Hematopoietic multipotent progenitor cell treated with erythropoietin and hydrocortisone succinate and interleukin-3 and kit ligand, for 6 days (in vitro differentiated cells): ENCODE measurements at regions not wholly inside any gene's neighbourhood (a gene's known extent, or its start where the extent isn't known, plus 50 kb on each side); places are given as distances from the start of the nearest gene placed in this dataset.
"Not testable (repeated sequence)": the region's sequence is repeated elsewhere in the genome, so short reads cannot be mapped to it uniquely, and the experiment has no call there.

Experiments
- DNase-seq: peaks from one replicate; pipeline ENCODE4 v3.0.0-alpha.2; 2015

- no peak for DNase-seq
Measured at GRCh38 chr16:60481591-60481990, 1554.6 kb downstream of the CDH8 start.

- no peak for DNase-seq
Measured at GRCh38 chr16:60478810-60479209, 1557.4 kb downstream of the CDH8 start.

GRCh38 chr16:60463986-60464385, 1572.3 kb downstream of the CDH8 start:
- DNase-seq: no peak

- no peak for DNase-seq
Measured at GRCh38 chr16:60459463-60459862, 1576.8 kb downstream of the CDH8 start.

GRCh38 chr16:60458255-60458654, 1578.0 kb downstream of the CDH8 start:
- DNase-seq: no peak

- no peak for DNase-seq
Measured at GRCh38 chr16:60452646-60453045, 1583.6 kb downstream of the CDH8 start.

- DNase-seq: no peak
Measured at GRCh38 chr16:60438894-60439293, 1597.3 kb downstream of the CDH8 start.

GRCh38 chr16:60432472-60432871, 1603.8 kb downstream of the CDH8 start:
- no peak for DNase-seq

- DNase-seq: no peak
Measured at GRCh38 chr16:60419859-60420258, 1616.4 kb downstream of the CDH8 start.

GRCh38 chr16:60414613-60415012, 1621.6 kb downstream of the CDH8 start:
- no peak for DNase-seq

- no peak for DNase-seq
Measured at GRCh38 chr16:60413969-60414368, 1622.3 kb downstream of the CDH8 start.

GRCh38 chr16:60407606-60408005, 1628.6 kb downstream of the CDH8 start:
- no peak for DNase-seq

GRCh38 chr16:60407034-60407433, 1629.2 kb downstream of the CDH8 start:
- no peak for DNase-seq

GRCh38 chr16:60405286-60405685, 1631.0 kb downstream of the CDH8 start:
- no peak for DNase-seq

GRCh38 chr16:60404401-60404800, 1631.8 kb downstream of the CDH8 start:
- DNase-seq: no peak

- DNase-seq: not testable (repeated sequence)
Measured at GRCh38 chr16:60402941-60403340, 1633.3 kb downstream of the CDH8 start.

GRCh38 chr16:60392380-60392779, 1643.9 kb downstream of the CDH8 start:
- no peak for DNase-seq

GRCh38 chr16:60371591-60371990, 1637.5 kb upstream of the GOT2 start:
- no peak for DNase-seq

- DNase-seq: no peak
Measured at GRCh38 chr16:60367739-60368138, 1633.6 kb upstream of the GOT2 start.

GRCh38 chr16:60363566-60363965, 1629.5 kb upstream of the GOT2 start:
- DNase-seq: no peak

- not testable (repeated sequence) for DNase-seq
Measured at GRCh38 chr16:60359866-60360265, 1625.8 kb upstream of the GOT2 start.

GRCh38 chr16:60359412-60359811, 1625.3 kb upstream of the GOT2 start:
- DNase-seq: not testable (repeated sequence)

GRCh38 chr16:60357876-60358522, 1623.9 kb upstream of the GOT2 start:
- not testable (repeated sequence) for DNase-seq

GRCh38 chr16:60346256-60346655, 1612.1 kb upstream of the GOT2 start:
- DNase-seq: no peak

- no peak for DNase-seq
Measured at GRCh38 chr16:60337671-60338070, 1603.6 kb upstream of the GOT2 start.
